ENCODE measurements at regions not wholly inside any gene's neighbourhood (a gene's known extent, or its start where the extent isn't known, plus 50 kb on each side); places are given as distances from the start of the nearest gene placed in this dataset.

DNA sequence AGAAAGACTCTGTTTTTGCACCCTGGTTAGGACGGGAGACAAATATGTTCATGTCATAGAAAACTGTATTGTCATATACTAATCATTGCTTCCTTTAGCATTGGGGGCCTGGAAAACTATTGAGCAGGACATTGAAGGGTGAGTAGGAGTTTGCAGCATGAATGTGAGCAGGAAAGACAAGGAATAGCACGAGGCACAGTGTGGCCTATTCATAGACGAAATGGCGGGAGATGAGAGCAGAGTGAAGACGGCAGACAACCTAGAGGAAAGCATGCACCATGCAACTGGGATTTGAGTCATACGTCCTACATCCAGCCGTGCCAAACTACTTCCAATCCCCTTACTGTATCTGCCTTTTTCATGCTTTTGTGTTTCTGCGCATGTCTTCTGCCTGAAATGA, 508.1 kb downstream of the NTRK3 start:
- Histone ChIP-seq H3K36me3 (ENCODE audit: control insufficient read depth, insufficient read depth, low read length) (no peaks in the 10 kb centered on the region), H3K27ac (ENCODE audit: low read depth, low read length) (no peak overlapping the region), H3K4me3 (ENCODE audit: low read length) (no peak overlapping the region), H3K4me1 (ENCODE audit: control insufficient read depth, insufficient read depth, low read length) (no peaks in the 10 kb centered on the region), H3K9me3 (ENCODE audit: control insufficient read depth, low read length) (no peaks in the 10 kb centered on the region), H3K27me3 (ENCODE audit: control insufficient read depth, insufficient read depth, low read length, poor library complexity, severe bottlenecking) (no peaks in the 10 kb centered on the region), H3K9ac (ENCODE audit: extremely low read depth, low read length, poor library complexity, severe bottlenecking) (no peak overlapping the region)
- Mint-ChIP-seq H3K9me3 (no peaks in the 10 kb centered on the region), H3K27ac (no peak overlapping the region), H3K36me3 (ENCODE audit: low read depth) (no peaks in the 10 kb centered on the region), H3K27me3 (ENCODE audit: insufficient read depth) (peaks cover 2% of the 10 kb centered on the region), H3K4me1 (no peaks in the 10 kb centered on the region), H3K4me3 (no peak overlapping the region)
- TF ChIP-seq, protein P1, sequence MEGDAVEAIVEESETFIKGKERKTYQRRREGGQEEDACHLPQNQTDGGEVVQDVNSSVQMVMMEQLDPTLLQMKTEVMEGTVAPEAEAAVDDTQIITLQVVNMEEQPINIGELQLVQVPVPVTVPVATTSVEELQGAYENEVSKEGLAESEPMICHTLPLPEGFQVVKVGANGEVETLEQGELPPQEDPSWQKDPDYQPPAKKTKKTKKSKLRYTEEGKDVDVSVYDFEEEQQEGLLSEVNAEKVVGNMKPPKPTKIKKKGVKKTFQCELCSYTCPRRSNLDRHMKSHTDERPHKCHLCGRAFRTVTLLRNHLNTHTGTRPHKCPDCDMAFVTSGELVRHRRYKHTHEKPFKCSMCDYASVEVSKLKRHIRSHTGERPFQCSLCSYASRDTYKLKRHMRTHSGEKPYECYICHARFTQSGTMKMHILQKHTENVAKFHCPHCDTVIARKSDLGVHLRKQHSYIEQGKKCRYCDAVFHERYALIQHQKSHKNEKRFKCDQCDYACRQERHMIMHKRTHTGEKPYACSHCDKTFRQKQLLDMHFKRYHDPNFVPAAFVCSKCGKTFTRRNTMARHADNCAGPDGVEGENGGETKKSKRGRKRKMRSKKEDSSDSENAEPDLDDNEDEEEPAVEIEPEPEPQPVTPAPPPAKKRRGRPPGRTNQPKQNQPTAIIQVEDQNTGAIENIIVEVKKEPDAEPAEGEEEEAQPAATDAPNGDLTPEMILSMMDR (conservative IDR thresholded peaks at IDR 0.05), result no peak
- WGBS, 2 experiments (ENCODE audit: insufficient coverage in 1 of 2, insufficient read length in 1 of 2), result 89% methylated on average over 7 to 8 of the region's 8 CpGs
- DNase-seq, result no peak

DNA sequence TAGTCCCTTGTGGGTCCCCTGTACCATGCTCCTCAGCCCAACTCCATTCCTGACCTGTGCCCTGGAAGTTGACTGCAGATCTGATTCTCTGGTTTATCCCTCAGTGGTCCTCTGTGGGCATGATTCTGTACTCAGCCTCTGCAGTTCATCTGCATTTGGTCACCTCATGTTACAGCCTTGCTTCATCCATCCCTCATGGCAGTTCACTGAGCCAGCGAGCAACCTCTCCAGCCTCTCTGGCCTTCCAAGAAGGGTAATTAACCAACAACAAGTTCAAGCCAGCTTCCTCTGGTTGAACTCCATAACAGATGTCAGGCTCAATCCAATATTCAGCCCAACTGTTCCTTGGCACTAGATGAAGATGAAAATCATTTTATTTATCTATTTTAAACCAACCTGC, 509.5 kb downstream of the NTRK3 start:
- H3K27ac ChIP-seq (ENCODE audit: low read depth, low read length), result no peak overlapping the region
- WGBS, 2 experiments (ENCODE audit: insufficient coverage in 1 of 2, insufficient read length in 1 of 2), result 95% methylated on average over 1 of the region's 1 CpG; no CpG with 5 or more reads in 1 of the 2 experiments
- no peak overlapping the region for H3K4me3 ChIP-seq (ENCODE audit: low read length)
- TF ChIP-seq, protein P1 (conservative IDR thresholded peaks at IDR 0.05), result no peak
- no peaks in the 10 kb centered on the region for H3K4me1 ChIP-seq (ENCODE audit: control insufficient read depth, insufficient read depth, low read length)
- H3K9me3 ChIP-seq (ENCODE audit: control insufficient read depth, low read length), result no peaks in the 10 kb centered on the region
- H3K36me3 Mint-ChIP-seq (ENCODE audit: low read depth), result no peaks in the 10 kb centered on the region
- H3K36me3 ChIP-seq (ENCODE audit: control insufficient read depth, insufficient read depth, low read length), result no peaks in the 10 kb centered on the region
- no peak overlapping the region for H3K27ac Mint-ChIP-seq
- H3K27me3 Mint-ChIP-seq (ENCODE audit: insufficient read depth), result peaks cover 2% of the 10 kb centered on the region
- H3K4me3 Mint-ChIP-seq, result no peak overlapping the region
- H3K9me3 Mint-ChIP-seq, result no peaks in the 10 kb centered on the region
- H3K4me1 Mint-ChIP-seq, result no peaks in the 10 kb centered on the region
- no peak for DNase-seq
- no peak overlapping the region for H3K9ac ChIP-seq (ENCODE audit: extremely low read depth, low read length, poor library complexity, severe bottlenecking)
- H3K27me3 ChIP-seq (ENCODE audit: control insufficient read depth, insufficient read depth, low read length, poor library complexity, severe bottlenecking), result no peaks in the 10 kb centered on the region

DNA sequence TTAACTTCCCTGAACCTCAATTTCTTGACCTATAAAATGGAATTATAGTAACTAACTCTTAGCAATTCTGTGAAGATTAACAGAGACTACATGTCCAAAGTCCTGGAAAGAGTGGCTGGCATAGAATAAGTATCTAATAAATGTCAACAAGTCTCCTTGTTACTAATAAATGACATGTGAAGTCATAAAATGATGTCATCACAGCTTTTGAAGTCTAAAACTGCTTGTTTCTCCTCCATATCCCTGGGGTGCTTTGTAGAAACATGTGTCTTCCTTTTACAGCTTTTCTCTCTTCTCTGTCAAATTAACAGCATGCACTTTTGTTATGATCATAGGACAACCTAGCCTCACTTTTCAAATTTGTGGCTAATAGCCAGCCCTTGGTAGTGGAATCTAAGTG, 510.2 kb downstream of the NTRK3 start:
- no peak overlapping the region for H3K27ac ChIP-seq (ENCODE audit: low read depth, low read length)
- TF ChIP-seq, protein P1 (conservative IDR thresholded peaks at IDR 0.05), result no peak
- no peaks in the 10 kb centered on the region for H3K36me3 Mint-ChIP-seq (ENCODE audit: low read depth)
- no peak for DNase-seq
- no peak overlapping the region for H3K4me3 ChIP-seq (ENCODE audit: low read length)
- H3K27ac Mint-ChIP-seq, result no peak overlapping the region
- H3K9me3 ChIP-seq (ENCODE audit: control insufficient read depth, low read length), result no peaks in the 10 kb centered on the region
- H3K9me3 Mint-ChIP-seq, result no peaks in the 10 kb centered on the region
- H3K4me1 Mint-ChIP-seq, result no peaks in the 10 kb centered on the region
- H3K27me3 ChIP-seq (ENCODE audit: control insufficient read depth, insufficient read depth, low read length, poor library complexity, severe bottlenecking), result no peaks in the 10 kb centered on the region
- H3K4me1 ChIP-seq (ENCODE audit: control insufficient read depth, insufficient read depth, low read length), result no peaks in the 10 kb centered on the region
- peaks cover 2% of the 10 kb centered on the region for H3K27me3 Mint-ChIP-seq (ENCODE audit: insufficient read depth)
- no peak overlapping the region for H3K9ac ChIP-seq (ENCODE audit: extremely low read depth, low read length, poor library complexity, severe bottlenecking)
- no peak overlapping the region for H3K4me3 Mint-ChIP-seq
- H3K36me3 ChIP-seq (ENCODE audit: control insufficient read depth, insufficient read depth, low read length), result no peaks in the 10 kb centered on the region

Measured in endodermal cell (in vitro differentiated cells).